PC-9 (cell line): ENCODE measurements at regions not wholly inside any gene's neighbourhood (a gene's known extent, or its start where the extent isn't known, plus 50 kb on each side); places are given as distances from the start of the nearest gene placed in this dataset.

Experiments used
- BruUV-seq: library from RNA; stranded (reverse); fragments of 400-500 nt; replicated peaks from 2 replicates; lab custom pipeline; 2021; lab: Mats Ljungman, UMichigan
- CTCF ChIA-PET: fragments of 300-600 bp; sonication (Branson Sonifier 250); formaldehyde crosslinking; loops from one replicate; lab custom pipeline; 2022; ENCODE audit warnings: antibody characterized with exemption; lab: Charles Lee
- POLR2A ChIA-PET: fragments of 300-600 bp; sonication (Branson Sonifier 250); formaldehyde crosslinking; loops from one replicate; lab custom pipeline; 2022; ENCODE audit warnings: antibody characterized with exemption; ENCODE audit not compliant: unreplicated experiment; lab: Charles Lee
- DNase-seq, 2 experiments: peaks; one replicate each; pipeline versions ENCODE4 v3.0.0 to v3.0.0-alpha.2; 2015 to 2022; ENCODE audit warnings: mixed read lengths in 1 of 2
- H2AFZ ChIP-seq: fragments of 200-600 bp; sonication (generic); 2 replicates; pipeline ENCODE4 v1.8.1; 2017; ENCODE audit warnings: antibody characterized with exemption
- H3F3A ChIP-seq: fragments of 200-600 bp; sonication (generic); 2 replicates; pipeline ENCODE4 v1.8.1; 2017; ENCODE audit warnings: antibody characterized with exemption, mild to moderate bottlenecking, low read depth; ENCODE audit not compliant: insufficient read depth
- H3K27ac ChIP-seq: fragments of 200-600 bp; sonication (generic); 2 replicates; pipeline ENCODE4 v1.6.1; 2016; ENCODE audit warnings: mixed run types
- H3K27me3 ChIP-seq: fragments of 200-600 bp; sonication (generic); 2 replicates; pipeline ENCODE4 v1.6.1; 2016; ENCODE audit warnings: low read depth, mixed run types; ENCODE audit not compliant: insufficient read depth
- H3K36me3 ChIP-seq: fragments of 200-600 bp; sonication (generic); 2 replicates; pipeline ENCODE4 v1.6.1; 2016; ENCODE audit warnings: low read depth, mixed run types
- H3K4me1 ChIP-seq: fragments of 200-600 bp; sonication (generic); replicated peaks from 2 replicates; pipeline ENCODE4 v1.6.1; 2016; ENCODE audit warnings: mixed run types; ENCODE audit not compliant: insufficient read depth
- H3K4me2 ChIP-seq: fragments of 200-600 bp; sonication (generic); 2 replicates; pipeline ENCODE4 v1.6.1; 2017; ENCODE audit warnings: mixed run types
- H3K4me3 ChIP-seq: fragments of 200-600 bp; sonication (generic); 2 replicates; pipeline ENCODE4 v1.6.1; 2016; ENCODE audit warnings: mixed run types
- H3K79me2 ChIP-seq: fragments of 200-600 bp; sonication (generic); 2 replicates; pipeline ENCODE4 v1.6.1; 2017; ENCODE audit warnings: low read depth, mixed run types
- H3K9me2 ChIP-seq: fragments of 200-600 bp; sonication (generic); 2 replicates; pipeline ENCODE4 v1.8.1; 2017; ENCODE audit warnings: mild to moderate bottlenecking; ENCODE audit not compliant: insufficient read depth
- H3K9me3 ChIP-seq: fragments of 200-600 bp; sonication (generic); 2 replicates; pipeline ENCODE4 v1.8.1; 2016; ENCODE audit warnings: low read depth; ENCODE audit not compliant: insufficient read depth
- H4K20me1 ChIP-seq: fragments of 200-600 bp; sonication (generic); 2 replicates; pipeline ENCODE4 v1.8.1; 2017; ENCODE audit not compliant: insufficient read depth
- EZH2 ChIP-seq: fragments of 200-600 bp; sonication (generic); IDR thresholded peaks from 2 replicates; pipeline ENCODE4 v1.8.0; 2017; ENCODE audit warnings: antibody characterized with exemption, low read depth
- intact Hi-C: fragments of 100-400 bp; cut with micrococcal nuclease; formaldehyde crosslinking; loops from one replicate; pipeline ENCODE4 v1.10.0; 2022; ENCODE audit not compliant: unreplicated experiment
- TF ChIP-seq, protein P1 (sequence below): fragments of 200-600 bp; sonication (generic); conservative IDR thresholded peaks from 2 replicates; pipeline ENCODE4 v1.6.1; 2017; ENCODE audit warnings: mixed run types, antibody characterized with exemption, mild to moderate bottlenecking, moderate library complexity

DNA sequence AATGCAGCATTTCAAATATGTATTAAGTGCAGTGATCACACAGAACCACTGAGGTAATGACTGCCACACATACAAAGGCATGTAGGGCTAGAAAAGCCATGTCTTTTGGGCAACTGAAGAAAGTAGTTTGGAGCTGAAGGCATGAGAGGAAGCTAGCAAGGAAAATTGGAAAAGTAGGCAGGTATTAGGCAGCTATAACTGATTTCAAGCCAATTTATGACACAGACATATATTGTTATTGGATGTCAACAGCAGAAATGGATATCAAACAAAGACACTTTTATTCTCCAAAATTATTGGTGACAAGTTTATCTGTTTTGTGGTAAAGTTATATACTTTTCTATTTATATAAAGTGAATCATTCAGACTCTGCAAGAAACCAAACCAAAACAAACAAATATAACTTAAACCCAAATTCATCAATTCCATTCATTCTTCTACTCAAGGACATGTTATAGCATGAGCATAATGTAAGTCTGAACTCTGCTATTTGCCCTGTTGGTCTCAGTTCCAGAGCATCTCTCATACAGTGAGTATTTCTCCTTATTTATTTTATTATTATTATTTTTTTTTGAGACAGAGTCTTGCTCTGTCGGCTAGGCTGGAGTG, 307.4 kb upstream of the COL8A1 start:
- Histone ChIP-seq H3K9me3 (no peaks in the 10 kb centered on the region), H3K9me2 (no peaks in the 10 kb centered on the region), H3K4me1 (no peaks in the 10 kb centered on the region), H3F3A (no peaks in the 10 kb centered on the region), H3K4me3 (no peak overlapping the region), H3K27me3 (no peaks in the 10 kb centered on the region), H3K36me3 (no peaks in the 10 kb centered on the region), H3K4me2 (no peak overlapping the region), H2AFZ (no peak overlapping the region), H4K20me1 (no peaks in the 10 kb centered on the region), H3K27ac (no peak overlapping the region), H3K79me2 (no peaks in the 10 kb centered on the region)
- no peak for DNase-seq
- TF ChIP-seq, protein P1, sequence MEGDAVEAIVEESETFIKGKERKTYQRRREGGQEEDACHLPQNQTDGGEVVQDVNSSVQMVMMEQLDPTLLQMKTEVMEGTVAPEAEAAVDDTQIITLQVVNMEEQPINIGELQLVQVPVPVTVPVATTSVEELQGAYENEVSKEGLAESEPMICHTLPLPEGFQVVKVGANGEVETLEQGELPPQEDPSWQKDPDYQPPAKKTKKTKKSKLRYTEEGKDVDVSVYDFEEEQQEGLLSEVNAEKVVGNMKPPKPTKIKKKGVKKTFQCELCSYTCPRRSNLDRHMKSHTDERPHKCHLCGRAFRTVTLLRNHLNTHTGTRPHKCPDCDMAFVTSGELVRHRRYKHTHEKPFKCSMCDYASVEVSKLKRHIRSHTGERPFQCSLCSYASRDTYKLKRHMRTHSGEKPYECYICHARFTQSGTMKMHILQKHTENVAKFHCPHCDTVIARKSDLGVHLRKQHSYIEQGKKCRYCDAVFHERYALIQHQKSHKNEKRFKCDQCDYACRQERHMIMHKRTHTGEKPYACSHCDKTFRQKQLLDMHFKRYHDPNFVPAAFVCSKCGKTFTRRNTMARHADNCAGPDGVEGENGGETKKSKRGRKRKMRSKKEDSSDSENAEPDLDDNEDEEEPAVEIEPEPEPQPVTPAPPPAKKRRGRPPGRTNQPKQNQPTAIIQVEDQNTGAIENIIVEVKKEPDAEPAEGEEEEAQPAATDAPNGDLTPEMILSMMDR: no peak
- no peak for TF ChIP-seq EZH2
- CTCF ChIA-PET: no interaction called here
- POLR2A ChIA-PET: no interaction called here
- BruUV-seq: no TSS peak
- intact Hi-C loops: no loop called here

DNA sequence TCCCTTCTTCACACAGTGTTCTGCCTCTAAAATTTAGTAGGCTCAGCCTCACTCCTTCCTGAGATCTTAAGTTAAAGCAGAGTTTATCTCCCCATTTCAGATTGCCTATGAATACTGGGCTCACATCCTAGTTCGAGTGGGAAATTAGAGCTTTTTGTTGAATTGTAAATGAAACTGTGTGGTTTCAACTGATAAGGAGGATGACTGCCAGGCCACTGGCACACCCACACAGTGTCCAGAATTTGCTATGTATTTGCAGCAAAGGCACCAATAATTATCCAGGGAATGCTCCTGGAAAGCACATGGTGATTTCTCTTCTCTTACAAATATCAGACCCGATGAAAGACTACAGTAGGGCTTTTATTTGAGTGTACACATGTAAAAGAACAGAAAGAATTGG, 308.1 kb upstream of the COL8A1 start:
- H3F3A ChIP-seq: no peaks in the 10 kb centered on the region
- no peaks in the 10 kb centered on the region for H3K36me3 ChIP-seq
- no peak overlapping the region for H2AFZ ChIP-seq
- H3K9me3 ChIP-seq: no peaks in the 10 kb centered on the region
- BruUV-seq: no TSS peak
- H3K79me2 ChIP-seq: no peaks in the 10 kb centered on the region
- no peak for DNase-seq
- H3K27ac ChIP-seq: no peak overlapping the region
- no peaks in the 10 kb centered on the region for H3K27me3 ChIP-seq
- no peaks in the 10 kb centered on the region for H3K4me1 ChIP-seq
- no peak overlapping the region for H3K4me2 ChIP-seq
- intact Hi-C loops: no loop called here
- no peaks in the 10 kb centered on the region for H4K20me1 ChIP-seq
- ChIA-PET POLR2A (interaction anchor here (0.7 kb wide), 1 partner anchor 40 kb away, joined by 5 read pairs; no protein-coding TSS in a partner anchor), CTCF (no interaction called here)
- H3K4me3 ChIP-seq: no peak overlapping the region
- H3K9me2 ChIP-seq: no peaks in the 10 kb centered on the region
- TF ChIP-seq, protein P1: no peak
- no peak for TF ChIP-seq EZH2

DNA sequence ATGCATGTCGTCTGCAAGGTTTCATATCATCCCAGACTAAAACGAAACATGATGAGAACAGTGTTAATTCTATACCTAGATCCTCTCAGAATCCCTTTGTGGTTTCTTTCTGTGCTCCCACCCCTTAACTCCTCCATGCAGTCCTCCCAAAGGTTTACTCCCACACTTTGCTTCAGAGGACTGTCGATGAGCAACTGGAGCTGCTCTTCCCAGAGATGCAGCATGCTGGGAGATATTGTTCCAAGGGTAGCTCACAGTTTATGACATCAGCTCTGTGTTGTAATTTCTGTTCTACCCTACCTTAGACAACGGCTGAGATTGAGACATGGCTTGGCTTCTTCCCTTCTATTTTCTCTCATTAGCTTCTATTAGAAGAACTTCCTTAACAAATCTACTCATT, 313.0 kb upstream of the COL8A1 start:
- no peaks in the 10 kb centered on the region for H3K36me3 ChIP-seq
- ChIA-PET POLR2A (interaction anchor here (0.5 to 0.6 kb wide), 2 partner anchors 177 to 1457 kb away, joined by 4 to 10 read pairs; no protein-coding TSS in a partner anchor), CTCF (interaction anchor here (0.6 kb wide), 1 partner anchor 427 kb away, joined by 3 read pairs; no protein-coding TSS in a partner anchor)
- BruUV-seq: no TSS peak
- intact Hi-C loops: no loop called here
- H2AFZ ChIP-seq: no peak overlapping the region
- no peaks in the 10 kb centered on the region for H4K20me1 ChIP-seq
- no peaks in the 10 kb centered on the region for H3K9me3 ChIP-seq
- H3K27ac ChIP-seq: no peak overlapping the region
- no peak overlapping the region for H3K4me3 ChIP-seq
- TF ChIP-seq, protein P1: no peak
- TF ChIP-seq EZH2: no peak
- DNase-seq: no peak
- H3K79me2 ChIP-seq: no peaks in the 10 kb centered on the region
- H3K4me1 ChIP-seq: no peaks in the 10 kb centered on the region
- no peaks in the 10 kb centered on the region for H3K27me3 ChIP-seq
- H3F3A ChIP-seq: no peaks in the 10 kb centered on the region
- H3K4me2 ChIP-seq: no peak overlapping the region
- no peaks in the 10 kb centered on the region for H3K9me2 ChIP-seq
